Mesodermal cell (in vitro differentiated cells): ENCODE measurements at regions not wholly inside any gene's neighbourhood (a gene's known extent, or its start where the extent isn't known, plus 50 kb on each side); places are given as distances from the start of the nearest gene placed in this dataset.

Experiments used
- H3K27ac ChIP-seq: 2 replicates; pipeline ENCODE4 v1.7.0; 2013; ENCODE audit warnings: mild to moderate bottlenecking, low read depth, low read length, moderate library complexity; ENCODE audit not compliant: severe bottlenecking
- H3K36me3 ChIP-seq: 2 replicates; pipeline ENCODE4 v1.7.1; 2013; ENCODE audit warnings: mild to moderate bottlenecking, low read length, moderate library complexity; ENCODE audit not compliant: control insufficient read depth, insufficient read depth
- H3K4me1 ChIP-seq: one replicate; pipeline ENCODE4 v1.7.1; 2013; ENCODE audit warnings: mild to moderate bottlenecking, low read length; ENCODE audit not compliant: insufficient read depth, control insufficient read depth, poor library complexity, severe bottlenecking
- H3K4me3 ChIP-seq: 2 replicates; pipeline ENCODE4 v1.7.0; 2013; ENCODE audit warnings: low read length, control low read depth, mild to moderate bottlenecking; ENCODE audit not compliant: insufficient read depth, poor library complexity, severe bottlenecking; ENCODE audit errors: extremely low read depth
- H3K9me3 ChIP-seq: 2 replicates; pipeline ENCODE4 v1.7.1; 2013; ENCODE audit warnings: mild to moderate bottlenecking, low read length, moderate library complexity; ENCODE audit not compliant: control insufficient read depth
- WGBS, 2 experiments: methylation state at CpG; one replicate each; pipeline ENCODE4 v1.1.5; 2013; ENCODE audit warnings: missing lambda C conversion rate in 2 of 2; ENCODE audit not compliant: insufficient coverage in 2 of 2; 5-methylcytosine and 5-hydroxymethylcytosine counted together

DNA sequence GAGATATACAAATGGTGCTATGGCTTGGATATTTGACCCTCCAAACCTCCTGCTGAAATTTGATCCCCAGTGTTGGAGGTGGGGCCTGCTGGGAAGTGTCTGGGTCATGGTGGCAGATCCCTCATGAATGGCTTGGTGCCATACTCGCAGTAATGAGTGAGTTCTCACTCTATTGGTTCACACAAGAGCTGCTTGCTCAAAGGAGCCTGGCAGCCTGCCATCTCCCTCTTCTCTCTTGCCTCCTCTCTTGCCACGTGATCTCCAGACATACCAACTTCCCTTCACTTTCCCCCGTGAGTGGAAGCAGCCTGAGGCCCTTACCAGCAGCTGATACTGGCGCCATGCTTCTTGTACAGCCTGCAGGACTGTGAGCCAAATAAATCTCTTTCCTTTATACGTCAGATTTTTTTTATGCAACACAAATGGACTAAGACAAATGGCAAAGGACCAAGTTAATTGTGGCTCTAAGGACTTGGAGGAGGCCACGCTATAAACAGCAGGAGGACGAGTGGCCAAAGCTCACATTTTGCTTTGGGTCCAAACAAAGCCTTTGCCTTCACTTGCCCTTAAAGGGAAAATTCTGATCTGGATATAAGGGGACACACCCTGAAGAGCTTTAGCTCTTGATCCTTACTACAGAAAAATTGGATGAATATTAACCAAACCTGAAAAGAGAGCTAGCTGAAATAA, 214.7 kb downstream of the SS18 start:
- Histone ChIP-seq H3K9me3 (peaks cover 6% of the 10 kb centered on the region), H3K27ac (peak overlapping the region; percentile 41), H3K4me1 (peaks cover 7% of the 10 kb centered on the region), H3K36me3 (no peaks in the 10 kb centered on the region), H3K4me3 (no peak overlapping the region)
- WGBS, 2 experiments: 86 to 95% methylated on average over 7 of the region's 7 CpGs

DNA sequence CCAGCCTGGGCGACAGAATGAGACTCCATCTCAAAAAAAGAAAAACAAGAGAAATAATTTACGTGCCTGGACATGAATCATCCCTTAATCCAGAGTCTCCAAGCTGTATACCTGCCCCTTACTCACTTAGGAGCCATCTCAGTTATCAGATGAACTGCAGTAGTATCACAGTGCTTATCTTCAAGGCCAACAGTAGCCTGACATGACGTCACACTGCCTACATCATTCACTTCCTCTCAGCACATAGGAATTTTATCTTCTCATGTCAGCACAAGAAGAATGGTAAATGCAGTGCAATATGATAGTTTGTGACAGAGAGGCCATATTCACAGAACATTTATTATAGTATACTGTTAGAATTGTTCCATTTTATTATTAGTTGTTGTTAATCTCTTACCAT, 216.6 kb downstream of the SS18 start:
- H3K27ac ChIP-seq: no peak overlapping the region
- no peak overlapping the region for H3K4me3 ChIP-seq
- 74 to 92% methylated on average over 2 of the region's 3 CpGs for WGBS, 2 experiments
- peaks cover 7% of the 10 kb centered on the region for H3K4me1 ChIP-seq
- H3K36me3 ChIP-seq: no peaks in the 10 kb centered on the region
- peaks cover 6% of the 10 kb centered on the region for H3K9me3 ChIP-seq

DNA sequence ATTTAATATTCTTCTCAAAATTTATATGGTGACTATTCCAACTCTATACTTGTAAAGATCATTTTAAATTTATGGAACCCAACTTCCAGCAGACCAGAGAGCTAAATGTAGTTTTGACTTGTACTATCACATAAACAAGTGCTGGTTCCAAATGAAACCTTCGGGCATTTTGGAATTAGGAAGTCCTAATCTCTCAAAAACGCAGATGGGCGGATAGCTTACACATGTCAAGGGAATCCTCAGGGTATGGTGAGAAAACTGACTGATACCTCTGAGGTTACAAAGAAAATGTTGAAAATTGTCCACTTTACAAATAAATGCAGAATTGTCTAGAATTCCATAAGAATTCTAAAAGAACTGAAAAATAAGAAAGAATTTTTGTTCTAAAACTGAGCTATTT, 224.1 kb downstream of the SS18 start:
- Histone ChIP-seq H3K4me1 (no peaks in the 10 kb centered on the region), H3K9me3 (no peaks in the 10 kb centered on the region), H3K4me3 (no peak overlapping the region), H3K27ac (no peak overlapping the region), H3K36me3 (no peaks in the 10 kb centered on the region)
- WGBS, 2 experiments: 100% methylated on average over 1 of the region's 3 CpGs

DNA sequence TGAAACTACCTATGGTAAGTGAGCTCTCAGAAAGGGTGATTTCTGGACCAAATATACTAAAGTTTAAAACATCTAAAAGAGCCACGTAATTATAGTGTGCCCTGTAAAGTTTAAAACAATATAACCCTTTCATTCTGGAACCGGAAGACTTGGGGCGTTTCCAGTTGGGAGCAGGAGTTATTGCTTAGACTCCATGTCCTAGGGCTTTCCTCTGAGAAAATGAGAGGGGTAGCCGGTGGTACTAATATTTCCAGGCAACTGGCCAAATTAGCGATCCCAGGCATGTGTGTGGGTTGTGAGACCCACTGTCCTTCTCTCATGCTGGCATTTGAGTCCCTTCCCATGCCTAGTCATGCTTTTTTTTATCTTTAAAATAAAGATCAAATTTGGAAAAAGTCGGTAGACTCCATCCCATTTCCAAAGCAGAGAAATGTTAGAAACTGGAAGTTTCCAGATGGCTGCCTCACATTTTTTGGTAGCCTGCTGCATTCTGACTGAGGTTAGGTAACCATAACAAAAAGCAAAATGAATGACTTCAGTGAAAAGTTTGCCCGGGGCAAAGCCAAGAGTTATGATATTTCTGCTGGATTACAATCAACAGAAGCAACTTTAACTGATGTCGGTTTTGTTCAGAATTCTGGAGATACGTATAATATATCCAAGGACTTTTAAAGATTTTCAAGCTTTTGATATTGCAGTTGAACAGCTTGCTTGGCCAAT, 227.4 kb downstream of the SS18 start:
- Histone ChIP-seq H3K4me1 (no peaks in the 10 kb centered on the region), H3K36me3 (no peaks in the 10 kb centered on the region), H3K9me3 (no peaks in the 10 kb centered on the region), H3K4me3 (no peak overlapping the region), H3K27ac (no peak overlapping the region)
- 92 to 96% methylated on average over 4 to 7 of the region's 9 CpGs for WGBS, 2 experiments

DNA sequence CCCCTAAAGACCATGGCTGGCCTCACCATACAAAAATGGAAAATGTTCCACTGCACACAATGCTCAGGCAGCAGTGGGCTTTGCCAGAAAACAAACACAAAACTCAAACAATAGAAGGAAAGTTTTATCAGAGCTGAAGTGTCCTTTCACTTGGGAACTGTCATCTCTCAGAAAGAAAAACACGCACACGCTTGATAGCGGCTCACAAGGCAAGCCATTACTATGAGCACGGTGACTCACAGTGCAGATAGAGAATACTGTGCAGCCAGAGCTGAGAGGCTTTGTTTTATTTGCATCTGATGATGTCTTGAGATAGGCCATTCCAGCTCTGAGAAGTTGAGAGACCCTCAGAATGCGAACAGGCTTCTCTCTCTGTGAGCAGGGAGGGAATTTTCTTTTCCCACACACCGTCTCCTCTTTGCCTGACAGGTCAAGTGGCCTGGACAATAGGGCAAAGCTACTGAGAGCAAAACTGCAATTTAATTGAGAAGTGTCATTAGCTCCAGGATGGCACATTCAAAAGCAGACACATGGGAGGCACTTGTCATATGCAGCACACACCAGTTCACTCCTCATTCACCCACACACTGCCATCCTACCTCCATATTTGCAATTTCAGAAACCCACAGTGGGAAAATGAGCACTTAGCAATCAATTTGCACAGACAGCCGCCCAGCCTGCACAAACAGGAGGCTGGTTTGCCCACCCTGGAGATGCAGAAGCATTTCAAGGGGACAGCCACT, 236.6 kb downstream of the SS18 start:
- peaks cover 10% of the 10 kb centered on the region for H3K4me1 ChIP-seq
- 79 to 87% methylated on average over 5 to 6 of the region's 7 CpGs for WGBS, 2 experiments
- no peak overlapping the region for H3K4me3 ChIP-seq
- peak overlapping the region; percentile 58 for H3K27ac ChIP-seq
- H3K9me3 ChIP-seq: no peaks in the 10 kb centered on the region
- no peaks in the 10 kb centered on the region for H3K36me3 ChIP-seq

DNA sequence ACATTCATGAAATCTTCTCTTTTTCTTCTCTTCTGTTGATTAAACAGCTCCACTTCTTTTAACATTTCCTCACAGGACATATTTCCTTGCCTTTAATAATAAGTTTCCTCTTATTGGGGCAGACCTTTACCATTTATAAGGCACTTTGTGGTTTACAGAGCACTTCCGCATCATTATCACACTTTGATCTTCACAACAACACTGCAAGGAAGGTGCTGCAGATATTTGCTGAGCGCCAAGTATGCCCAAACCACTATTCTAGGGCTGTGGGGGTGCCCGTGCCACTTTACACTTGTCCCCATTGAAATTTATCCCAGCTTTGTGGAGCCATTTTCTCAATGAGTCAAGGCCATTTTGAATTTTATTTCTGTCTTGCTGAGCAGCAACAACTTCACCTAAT, 246.6 kb downstream of the SS18 start:
- Histone ChIP-seq H3K36me3 (no peaks in the 10 kb centered on the region), H3K4me1 (no peaks in the 10 kb centered on the region), H3K9me3 (no peaks in the 10 kb centered on the region), H3K4me3 (no peak overlapping the region), H3K27ac (no peak overlapping the region)
- WGBS, 2 experiments: 100% methylated on average over 3 of the region's 3 CpGs

DNA sequence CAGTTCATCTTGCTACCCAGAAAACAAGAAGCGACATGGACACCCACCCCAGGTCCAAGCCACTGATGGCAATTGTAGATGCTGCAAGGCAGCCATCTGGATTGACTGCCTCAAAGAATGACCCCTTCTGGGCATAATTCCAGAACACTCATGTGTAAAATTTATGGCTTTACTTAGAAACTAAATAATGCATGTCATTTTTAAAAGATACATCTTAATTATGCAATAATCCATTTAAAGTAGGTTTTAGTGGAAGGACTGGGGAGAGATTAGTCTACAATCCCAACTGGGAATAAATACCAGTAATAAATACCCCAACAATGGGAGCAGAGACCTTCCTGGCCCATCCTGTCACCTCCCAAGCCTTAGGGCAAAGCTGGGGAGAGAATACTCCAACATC, 247.7 kb downstream of the SS18 start:
- H3K27ac ChIP-seq: no peak overlapping the region
- no peaks in the 10 kb centered on the region for H3K4me1 ChIP-seq
- H3K9me3 ChIP-seq: no peaks in the 10 kb centered on the region
- no peak overlapping the region for H3K4me3 ChIP-seq
- WGBS, 2 experiments: 71% methylated on average over 1 of the region's 1 CpG; no CpG with 5 or more reads in 1 of the 2 experiments
- H3K36me3 ChIP-seq: no peaks in the 10 kb centered on the region

DNA sequence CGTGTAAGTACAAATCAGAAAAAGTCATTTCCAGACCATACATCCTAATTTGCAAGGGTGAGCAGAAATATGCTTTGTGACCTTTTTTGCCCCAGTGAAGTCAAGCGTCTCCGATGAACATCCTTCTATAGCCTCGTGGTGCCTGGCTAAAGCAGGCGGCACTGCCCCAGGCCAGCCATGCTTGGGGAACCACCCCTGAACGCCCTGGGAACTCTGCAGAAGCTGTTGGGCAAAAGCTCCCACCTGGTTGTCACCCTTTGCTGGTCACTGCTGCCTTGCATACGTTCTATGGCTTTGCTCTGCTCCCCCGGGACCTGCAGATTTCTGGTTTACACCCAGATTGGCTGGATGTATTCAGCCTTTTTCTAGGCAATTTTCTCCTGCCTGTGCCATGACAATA, 256.4 kb downstream of the SS18 start:
- H3K4me1 ChIP-seq: peaks cover 7% of the 10 kb centered on the region
- no peaks in the 10 kb centered on the region for H3K9me3 ChIP-seq
- H3K36me3 ChIP-seq: no peaks in the 10 kb centered on the region
- H3K4me3 ChIP-seq: no peak overlapping the region
- no peak overlapping the region for H3K27ac ChIP-seq
- 91 to 94% methylated on average over 7 to 8 of the region's 8 CpGs for WGBS, 2 experiments

DNA sequence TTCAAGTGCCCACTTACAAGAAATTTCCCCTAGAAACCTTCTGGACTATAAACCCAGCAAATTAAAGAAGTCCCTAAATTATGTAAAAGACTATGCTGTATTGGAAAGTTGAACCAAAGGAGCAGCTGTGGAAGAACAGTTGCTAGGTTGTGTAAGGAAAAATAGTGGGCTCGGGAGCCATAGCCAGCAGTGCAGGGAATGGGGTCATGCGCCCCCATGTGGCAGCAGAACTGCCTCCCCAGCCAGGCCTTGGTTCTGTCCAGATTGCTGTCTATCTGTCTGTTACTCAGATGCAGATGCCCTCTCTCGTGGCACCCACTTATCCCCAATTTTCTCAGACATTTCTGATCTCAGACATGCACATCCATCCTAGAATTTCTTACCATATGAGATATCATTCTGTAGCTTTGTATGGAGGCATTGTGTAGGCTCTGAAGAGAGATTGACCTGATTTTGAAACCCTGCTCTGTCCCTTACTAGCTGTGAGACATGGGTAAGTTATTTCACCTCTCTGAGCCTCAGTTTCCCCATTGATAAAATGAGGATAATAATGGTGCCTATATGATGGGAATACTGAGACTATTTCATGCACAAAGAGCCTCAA, 258.3 kb downstream of the SS18 start:
- Histone ChIP-seq H3K27ac (no peak overlapping the region), H3K4me1 (peaks cover 17% of the 10 kb centered on the region), H3K9me3 (no peaks in the 10 kb centered on the region), H3K36me3 (no peaks in the 10 kb centered on the region), H3K4me3 (no peak overlapping the region)
- 11 to 17% methylated on average over 2 of the region's 3 CpGs for WGBS, 2 experiments

DNA sequence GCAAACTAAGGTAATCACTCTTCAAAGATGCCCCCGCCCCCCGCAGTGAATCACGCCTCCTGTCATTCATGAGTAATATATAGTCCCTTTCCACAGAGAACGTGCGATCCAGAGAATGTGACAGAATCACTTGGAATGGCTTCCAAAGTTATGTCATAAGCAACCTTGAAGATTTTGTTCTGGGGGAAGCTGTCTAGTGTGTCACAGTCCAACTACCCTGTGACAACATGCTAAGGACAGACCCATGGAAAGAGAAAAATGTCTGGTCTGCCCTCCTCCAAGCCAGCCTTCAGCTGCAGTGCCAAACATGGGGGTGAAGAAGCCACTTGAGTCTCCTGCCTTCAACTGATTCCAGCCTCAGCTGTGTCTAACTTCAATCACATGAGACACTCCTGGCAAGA, 259.1 kb downstream of the SS18 start:
- Histone ChIP-seq H3K9me3 (no peaks in the 10 kb centered on the region), H3K4me3 (no peak overlapping the region), H3K27ac (no peak overlapping the region), H3K36me3 (no peaks in the 10 kb centered on the region), H3K4me1 (peaks cover 24% of the 10 kb centered on the region)
- 80 to 96% methylated on average over 4 to 5 of the region's 5 CpGs for WGBS, 2 experiments
